PC-3 (cell line): ENCODE measurements at regions not wholly inside any gene's neighbourhood (a gene's known extent, or its start where the extent isn't known, plus 50 kb on each side); places are given as distances from the start of the nearest gene placed in this dataset.

ENCODE experiments used
- ATAC-seq: fragments of 200-7000 bp; cut with Tn5 transposase; 2 replicates; pipeline ENCODE4 v1.9.1; 2020; ENCODE audit warnings: mild to moderate bottlenecking, moderate library complexity
- BruUV-seq: library from RNA; stranded (reverse); fragments of 400-500 nt; replicated peaks from 2 replicates; lab custom pipeline; 2021; lab: Mats Ljungman, UMichigan
- CTCF ChIA-PET: fragments of 300-600 bp; sonication (Branson Sonifier 250); formaldehyde crosslinking; loops from one replicate; lab custom pipeline; 2022; ENCODE audit warnings: antibody characterized with exemption; lab: Charles Lee
- POLR2A ChIA-PET: fragments of 300-600 bp; sonication (Branson Sonifier 250); formaldehyde crosslinking; loops from one replicate; lab custom pipeline; 2022; ENCODE audit warnings: antibody characterized with exemption; ENCODE audit not compliant: unreplicated experiment; lab: Charles Lee
- DNase-seq: peaks from one replicate; pipeline ENCODE4 v3.0.0-alpha.2; 2015
- H2AFZ ChIP-seq: fragments of 300-600 bp; sonication (generic); 2 replicates; pipeline ENCODE4 v1.6.0; 2016; ENCODE audit warnings: antibody characterized with exemption, low read length
- H3F3A ChIP-seq: fragments of 300-600 bp; sonication (generic); one replicate; pipeline ENCODE4 v1.6.0; 2017; ENCODE audit warnings: antibody characterized with exemption, low read length, control low read depth, mild to moderate bottlenecking; ENCODE audit not compliant: unreplicated experiment
- H3K27ac ChIP-seq: fragments of 300-600 bp; sonication (generic); 2 replicates; pipeline ENCODE4 v1.5.1; 2016; ENCODE audit warnings: mild to moderate bottlenecking, low read length
- H3K27me3 ChIP-seq: fragments of 300-600 bp; sonication (generic); 2 replicates; pipeline ENCODE4 v1.6.1; 2016; ENCODE audit warnings: low read length, mixed read lengths
- H3K36me3 ChIP-seq: fragments of 300-600 bp; sonication (generic); 2 replicates; pipeline ENCODE4 v1.6.1; 2016; ENCODE audit warnings: low read depth, mixed run types, low read length, mixed read lengths
- H3K4me1 ChIP-seq: fragments of 300-600 bp; sonication (generic); 2 replicates; pipeline ENCODE4 v1.5.1; 2016; ENCODE audit warnings: low read length; ENCODE audit not compliant: insufficient read depth
- H3K4me2 ChIP-seq: fragments of 300-600 bp; sonication (generic); 2 replicates; pipeline ENCODE4 v1.6.0; 2016; ENCODE audit warnings: low read length
- H3K4me3 ChIP-seq: fragments of 300-600 bp; sonication (generic); 2 replicates; pipeline ENCODE4 v1.5.1; 2016; ENCODE audit warnings: mild to moderate bottlenecking, low read length, mixed read lengths
- H3K79me2 ChIP-seq: fragments of 300-600 bp; sonication (generic); 2 replicates; pipeline ENCODE4 v1.6.1; 2017; ENCODE audit warnings: low read length, mixed read lengths
- H3K9ac ChIP-seq: fragments of 300-600 bp; sonication (generic); 2 replicates; pipeline ENCODE4 v1.6.0; 2016; ENCODE audit warnings: mild to moderate bottlenecking, low read length
- H3K9me2 ChIP-seq: fragments of 300-600 bp; sonication (generic); replicated peaks from 2 replicates; pipeline ENCODE4 v1.6.1; 2016; ENCODE audit warnings: mixed run types, low read length, mixed read lengths
- H3K9me3 ChIP-seq: fragments of 300-600 bp; sonication (generic); 2 replicates; pipeline ENCODE4 v1.6.1; 2016; ENCODE audit warnings: low read length, mixed read lengths
- H4K20me1 ChIP-seq: fragments of 300-600 bp; sonication (generic); 2 replicates; pipeline ENCODE4 v1.6.1; 2016; ENCODE audit warnings: low read length, mixed read lengths
- EZH2 ChIP-seq: fragments of 300-600 bp; sonication (generic); IDR thresholded peaks from one replicate; pipeline ENCODE4 v1.6.1; 2017; ENCODE audit warnings: antibody characterized with exemption, mild to moderate bottlenecking, low read length; ENCODE audit not compliant: unreplicated experiment
- EZH2phosphoT487 ChIP-seq: fragments of 300-600 bp; sonication (generic); IDR thresholded peaks from 2 replicates; pipeline ENCODE4 v1.6.1; 2018; ENCODE audit warnings: mild to moderate bottlenecking, antibody characterized with exemption, low read length, borderline replicate concordance
- intact Hi-C: fragments of 100-400 bp; cut with micrococcal nuclease; formaldehyde crosslinking; loops from 2 replicates; pipeline ENCODE4 v1.9.0; 2023
- TF ChIP-seq, protein P1 (sequence below): fragments of 300-600 bp; sonication (generic); conservative IDR thresholded peaks from 2 replicates; pipeline ENCODE4 v1.5.1; 2017; ENCODE audit warnings: antibody characterized with exemption, low read depth, mild to moderate bottlenecking, low read length

DNA sequence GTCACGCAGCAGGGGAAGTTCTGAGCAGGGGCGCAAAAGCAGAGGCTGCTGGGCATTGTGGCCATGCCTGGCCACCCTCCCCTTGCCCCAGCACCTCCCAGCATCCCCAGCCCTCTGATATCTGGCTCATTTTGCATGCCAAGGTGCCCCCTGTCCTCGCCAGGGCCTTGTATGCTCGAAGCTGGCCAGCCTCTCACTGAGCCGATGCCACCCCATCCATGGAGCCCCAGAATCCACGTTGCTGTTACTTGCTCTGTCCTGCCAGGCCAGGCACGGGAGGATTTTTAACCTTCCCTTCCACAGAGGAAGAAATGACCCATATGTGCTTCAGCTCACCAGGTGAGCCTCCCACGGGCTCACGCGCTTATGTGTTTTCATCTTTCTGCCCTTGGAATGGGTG, 413.4 kb downstream of the BCL11B start:
- no peaks in the 10 kb centered on the region for H4K20me1 ChIP-seq
- H3K9me2 ChIP-seq: no peaks in the 10 kb centered on the region
- no TSS peak for BruUV-seq
- CTCF ChIA-PET: no interaction called here
- H3F3A ChIP-seq: no peaks in the 10 kb centered on the region
- H3K27ac ChIP-seq: no peak overlapping the region
- no peaks in the 10 kb centered on the region for H3K79me2 ChIP-seq
- TF ChIP-seq, protein P1, sequence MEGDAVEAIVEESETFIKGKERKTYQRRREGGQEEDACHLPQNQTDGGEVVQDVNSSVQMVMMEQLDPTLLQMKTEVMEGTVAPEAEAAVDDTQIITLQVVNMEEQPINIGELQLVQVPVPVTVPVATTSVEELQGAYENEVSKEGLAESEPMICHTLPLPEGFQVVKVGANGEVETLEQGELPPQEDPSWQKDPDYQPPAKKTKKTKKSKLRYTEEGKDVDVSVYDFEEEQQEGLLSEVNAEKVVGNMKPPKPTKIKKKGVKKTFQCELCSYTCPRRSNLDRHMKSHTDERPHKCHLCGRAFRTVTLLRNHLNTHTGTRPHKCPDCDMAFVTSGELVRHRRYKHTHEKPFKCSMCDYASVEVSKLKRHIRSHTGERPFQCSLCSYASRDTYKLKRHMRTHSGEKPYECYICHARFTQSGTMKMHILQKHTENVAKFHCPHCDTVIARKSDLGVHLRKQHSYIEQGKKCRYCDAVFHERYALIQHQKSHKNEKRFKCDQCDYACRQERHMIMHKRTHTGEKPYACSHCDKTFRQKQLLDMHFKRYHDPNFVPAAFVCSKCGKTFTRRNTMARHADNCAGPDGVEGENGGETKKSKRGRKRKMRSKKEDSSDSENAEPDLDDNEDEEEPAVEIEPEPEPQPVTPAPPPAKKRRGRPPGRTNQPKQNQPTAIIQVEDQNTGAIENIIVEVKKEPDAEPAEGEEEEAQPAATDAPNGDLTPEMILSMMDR: no peak
- TF ChIP-seq EZH2 (no peak), EZH2phosphoT487 (no peak)
- H3K4me3 ChIP-seq: no peak overlapping the region
- intact Hi-C loops: no loop called here
- ATAC-seq: no peak
- H3K9me3 ChIP-seq: no peaks in the 10 kb centered on the region
- no peaks in the 10 kb centered on the region for H3K36me3 ChIP-seq
- H3K9ac ChIP-seq: no peak overlapping the region
- H3K4me1 ChIP-seq: no peaks in the 10 kb centered on the region
- H2AFZ ChIP-seq: no peak overlapping the region
- peaks cover 24% of the 10 kb centered on the region; the same call in 1 of the 2 replicates for H3K27me3 ChIP-seq
- no peak overlapping the region for H3K4me2 ChIP-seq
- no peak for DNase-seq
- POLR2A ChIA-PET: no interaction called here

DNA sequence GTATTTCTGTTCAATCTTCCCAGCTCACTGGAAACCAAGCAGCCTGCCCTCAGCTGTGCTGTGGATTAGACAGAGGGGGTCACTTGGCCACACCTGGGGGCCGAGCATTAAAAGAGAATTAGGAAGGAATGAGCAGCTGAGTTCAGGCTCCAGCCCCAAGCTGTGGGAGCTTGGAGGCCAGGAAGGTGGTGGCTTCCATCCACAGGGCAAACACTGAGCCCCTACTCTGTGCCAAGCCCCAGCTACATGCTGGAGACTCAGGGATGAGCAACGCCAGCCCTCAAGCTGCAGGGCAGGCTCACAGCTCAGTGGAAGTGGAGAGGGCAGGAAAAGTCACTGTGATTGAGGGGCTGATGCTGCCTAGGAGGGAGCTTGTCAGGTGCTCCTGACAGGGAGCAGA, 412.7 kb downstream of the BCL11B start:
- Histone ChIP-seq H3K36me3 (no peaks in the 10 kb centered on the region), H3K9ac (no peak overlapping the region), H4K20me1 (no peaks in the 10 kb centered on the region), H3K9me2 (no peaks in the 10 kb centered on the region), H3K27ac (no peak overlapping the region), H3K4me2 (no peak overlapping the region), H2AFZ (no peak overlapping the region), H3K4me1 (no peaks in the 10 kb centered on the region), H3K27me3 (0 out of 2 replicates have a peak, but pooled peaks cover 20% of the 10 kb centered on the region), H3K9me3 (no peaks in the 10 kb centered on the region), H3F3A (no peaks in the 10 kb centered on the region), H3K79me2 (no peaks in the 10 kb centered on the region), H3K4me3 (no peak overlapping the region)
- POLR2A ChIA-PET: no interaction called here
- DNase-seq (no peak), ATAC-seq (no peak)
- CTCF ChIA-PET: no interaction called here
- BruUV-seq: no TSS peak
- TF ChIP-seq EZH2phosphoT487 (no peak), EZH2 (no peak)
- TF ChIP-seq, protein P1: no peak
- intact Hi-C loops: no loop called here

DNA sequence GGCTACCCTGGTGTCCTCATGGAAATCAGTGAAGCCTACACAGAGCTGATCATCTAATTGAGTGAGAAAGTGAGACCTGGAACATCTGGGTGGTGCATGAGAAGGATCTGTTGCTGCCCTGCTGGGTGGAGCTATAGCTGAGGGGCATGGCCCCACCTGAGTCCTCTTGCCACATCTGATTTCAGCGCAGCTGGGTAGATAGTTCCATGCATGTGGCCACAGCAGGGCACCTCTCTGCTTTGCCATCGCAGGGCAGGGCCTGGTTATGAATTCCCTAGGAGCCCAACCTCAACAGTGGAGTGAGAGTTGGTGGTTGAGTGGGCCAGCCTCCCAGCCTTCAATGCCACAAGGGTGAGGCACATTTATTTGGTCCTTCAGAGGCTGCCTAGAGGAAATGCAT, 407.8 kb downstream of the BCL11B start:
- Histone ChIP-seq H3K36me3 (no peaks in the 10 kb centered on the region), H3K9ac (no peak overlapping the region), H3K4me3 (no peak overlapping the region), H2AFZ (no peak overlapping the region), H3K9me2 (no peaks in the 10 kb centered on the region), H3K27me3 (no peaks in the 10 kb centered on the region), H3K4me2 (no peak overlapping the region), H3F3A (no peaks in the 10 kb centered on the region), H3K4me1 (no peaks in the 10 kb centered on the region), H3K9me3 (no peaks in the 10 kb centered on the region), H3K79me2 (no peaks in the 10 kb centered on the region), H4K20me1 (no peaks in the 10 kb centered on the region), H3K27ac (no peak overlapping the region)
- TF ChIP-seq, protein P1: no peak
- no peak for TF ChIP-seq EZH2
- no peak for TF ChIP-seq EZH2phosphoT487
- BruUV-seq: no TSS peak
- ChIA-PET CTCF (no interaction called here), POLR2A (no interaction called here)
- ATAC-seq (no peak), DNase-seq (no peak)
- intact Hi-C loops: no loop called here
